ENCODE measurements at regions not wholly inside any gene's neighbourhood (a gene's known extent, or its start where the extent isn't known, plus 50 kb on each side); places are given as distances from the start of the nearest gene placed in this dataset.

DNA sequence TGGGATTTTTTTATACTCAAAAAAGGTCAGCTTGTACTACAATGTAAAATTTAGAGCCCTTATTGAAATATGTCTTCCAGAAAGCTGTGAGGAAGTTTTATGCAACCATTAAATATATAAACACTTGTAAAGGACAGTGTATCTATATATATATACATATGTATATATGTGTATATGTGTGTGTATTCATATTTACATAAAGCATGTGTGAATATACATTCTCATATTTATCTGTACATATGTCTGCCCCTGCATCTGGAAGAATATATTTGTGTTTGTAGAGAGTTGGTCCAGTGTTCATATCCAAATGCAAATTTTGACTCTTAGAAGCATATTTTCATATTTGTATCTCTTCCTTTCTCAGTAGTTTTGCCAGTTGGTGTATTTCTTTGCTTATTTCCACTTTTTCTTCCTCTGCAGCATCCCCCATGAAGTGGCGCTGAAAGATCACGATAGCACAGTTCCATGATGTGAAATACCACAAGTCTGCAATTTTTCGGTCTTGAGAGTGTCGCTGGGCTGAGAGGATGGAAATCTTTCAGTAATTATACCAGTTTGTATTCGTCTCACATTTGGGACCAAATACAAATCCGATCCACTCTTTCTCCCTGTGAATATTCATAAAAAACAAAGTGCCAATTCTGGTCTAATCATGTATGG is 311.7 kb upstream of the DPH6 start:
- DNase-seq (ENCODE audit: low read depth in 2 of 2): no peak

DNA sequence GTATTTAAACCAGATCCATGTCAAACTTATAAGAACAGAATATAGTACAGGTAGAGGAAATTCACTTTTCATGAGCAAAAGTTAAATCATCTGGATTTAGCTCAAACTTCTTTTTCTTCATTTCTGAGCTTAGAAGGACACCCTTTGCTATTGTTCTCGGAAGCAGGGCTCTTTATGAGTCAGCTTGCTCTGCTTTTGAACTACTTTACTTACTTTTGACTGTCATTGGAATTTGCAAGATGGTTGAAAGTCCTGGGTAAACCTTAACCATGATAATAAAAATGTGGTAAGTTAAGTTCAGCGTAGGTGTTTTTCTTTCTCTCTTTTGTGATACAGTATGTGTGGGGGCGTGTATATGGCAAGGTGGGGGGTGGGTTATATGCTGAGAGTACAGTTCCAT is 312.7 kb upstream of the DPH6 start:
- DNase-seq (ENCODE audit: low read depth in 2 of 2): no peak

DNA sequence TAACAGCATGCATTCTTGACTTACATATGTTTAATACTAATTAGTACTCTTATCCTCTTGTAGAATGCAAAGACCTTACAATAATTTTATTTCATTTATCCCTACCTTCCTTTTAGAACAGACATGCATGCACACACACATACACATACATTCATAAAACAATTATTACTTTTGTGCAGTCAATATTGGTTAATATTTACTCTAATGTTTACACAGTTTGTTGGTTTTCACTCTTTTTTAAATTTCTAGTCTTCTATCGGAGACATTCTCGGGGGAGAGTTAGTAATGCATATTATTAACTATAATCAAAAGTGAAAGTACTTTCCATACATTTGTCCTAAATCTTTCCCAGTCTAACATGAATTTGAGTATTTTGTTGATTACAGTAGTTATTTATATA is 317.7 kb upstream of the DPH6 start:
- DNase-seq (ENCODE audit: low read depth in 2 of 2): no peak

DNA sequence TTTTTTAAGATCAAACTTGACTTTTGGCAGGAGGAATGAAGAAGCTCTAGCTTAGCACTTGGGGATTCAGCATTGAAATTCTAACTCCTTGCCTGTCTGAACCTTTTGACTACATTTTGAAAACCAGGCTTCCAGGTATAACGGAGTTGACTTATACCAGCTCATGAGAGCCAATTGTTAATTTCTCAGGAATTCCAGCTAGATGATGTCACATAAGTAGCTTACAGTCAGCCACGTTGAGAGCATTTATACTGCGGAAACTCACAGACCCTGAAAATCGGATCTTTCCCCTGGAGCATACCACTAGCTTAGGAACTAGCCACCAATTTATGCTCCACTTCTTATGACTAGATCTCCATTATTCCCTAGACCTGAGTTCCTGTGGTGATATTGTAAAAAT is 321.4 kb upstream of the DPH6 start:
- DNase-seq (ENCODE audit: low read depth in 2 of 2): no peak

DNA sequence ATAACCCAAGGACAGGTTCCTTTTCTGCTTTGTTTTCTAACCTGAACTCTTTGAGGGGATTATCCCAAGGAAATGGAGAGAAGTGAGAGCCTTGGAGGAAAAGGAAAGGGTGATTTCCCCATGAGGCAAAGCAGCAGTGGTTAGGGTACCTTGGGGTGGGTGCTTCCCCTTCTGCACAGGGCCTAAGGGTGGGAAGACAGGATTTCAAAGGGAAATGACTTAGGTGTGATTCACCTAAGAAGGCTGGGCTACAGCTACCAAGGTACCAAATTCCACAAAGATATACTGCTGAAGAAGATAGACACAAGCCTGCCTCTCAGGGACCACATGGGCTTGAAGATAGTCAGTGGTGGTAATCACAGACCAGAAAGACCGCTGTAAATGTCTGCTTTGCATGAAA is 325.3 kb upstream of the DPH6 start:
- no peak for DNase-seq (ENCODE audit: low read depth in 2 of 2)

DNA sequence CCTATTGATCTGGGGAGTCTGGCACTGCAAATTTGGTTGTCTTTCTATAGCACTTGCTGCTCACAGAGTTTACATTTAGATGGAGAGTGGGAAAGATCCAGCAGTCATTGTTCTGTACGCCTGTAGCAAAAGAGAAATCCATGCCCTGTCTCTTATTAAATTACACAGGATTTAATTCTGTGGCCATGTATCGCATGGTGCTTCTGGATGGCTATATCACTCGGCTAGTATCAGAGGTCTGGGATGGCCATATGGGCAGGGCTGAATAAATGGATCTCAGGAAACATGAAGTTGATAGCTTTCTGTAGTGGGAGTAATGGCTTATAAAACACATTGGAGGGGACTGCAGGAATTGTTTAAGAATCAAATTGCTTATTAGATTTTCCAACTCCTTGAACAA is 325.8 kb upstream of the DPH6 start:
- DNase-seq (ENCODE audit: low read depth in 2 of 2): no peak

DNA sequence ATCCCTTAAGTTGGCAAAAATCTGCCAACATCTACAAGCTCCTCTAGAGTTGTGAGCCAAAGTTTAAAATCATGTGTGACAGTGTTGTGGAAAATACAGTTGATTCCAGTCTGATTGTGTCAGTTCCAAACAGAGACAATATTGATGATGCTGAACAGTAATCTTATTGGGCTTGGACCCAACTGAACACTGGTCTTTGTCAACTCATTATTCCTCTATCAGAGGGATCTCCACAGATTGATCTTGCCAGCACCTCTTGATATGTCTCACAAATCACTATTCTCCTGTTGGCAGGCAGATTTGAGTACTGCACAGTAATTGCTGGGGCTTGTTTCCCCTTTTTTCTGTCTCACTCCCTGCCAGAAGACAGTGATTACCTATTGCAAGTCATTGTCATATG is 326.6 kb upstream of the DPH6 start:
- no peak for DNase-seq (ENCODE audit: low read depth in 2 of 2)

DNA sequence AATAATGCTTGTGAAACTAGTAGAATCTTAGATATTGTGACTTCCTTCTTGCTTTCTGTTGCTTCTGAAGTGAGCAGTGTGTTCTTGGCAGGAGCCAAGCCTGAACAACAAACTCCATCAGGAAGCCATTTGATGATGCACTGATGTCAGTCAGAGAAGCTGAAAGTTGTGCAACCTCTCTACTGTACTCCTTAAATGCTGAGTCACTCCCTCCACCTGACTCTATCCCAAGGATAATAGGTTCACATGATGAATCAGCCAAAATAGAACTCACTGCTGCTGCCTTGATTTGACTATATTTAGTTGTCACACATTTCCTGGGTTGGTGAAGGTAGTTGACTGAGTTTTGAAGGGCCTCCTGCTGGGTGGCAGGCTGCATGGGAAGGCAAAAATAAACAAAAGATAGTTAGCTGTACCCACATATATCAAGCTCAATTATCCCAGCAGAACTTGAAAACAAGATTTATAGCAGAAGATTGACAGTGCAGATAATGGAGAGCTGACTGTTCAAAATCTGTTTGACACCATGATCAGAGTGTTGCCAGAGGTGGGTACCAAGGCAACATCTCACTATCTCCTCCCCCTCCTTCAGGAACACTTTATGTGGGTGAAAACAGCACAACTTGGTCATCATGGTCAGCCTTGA is 328.4 kb upstream of the DPH6 start:
- DNase-seq (ENCODE audit: low read depth in 2 of 2): no peak

DNA sequence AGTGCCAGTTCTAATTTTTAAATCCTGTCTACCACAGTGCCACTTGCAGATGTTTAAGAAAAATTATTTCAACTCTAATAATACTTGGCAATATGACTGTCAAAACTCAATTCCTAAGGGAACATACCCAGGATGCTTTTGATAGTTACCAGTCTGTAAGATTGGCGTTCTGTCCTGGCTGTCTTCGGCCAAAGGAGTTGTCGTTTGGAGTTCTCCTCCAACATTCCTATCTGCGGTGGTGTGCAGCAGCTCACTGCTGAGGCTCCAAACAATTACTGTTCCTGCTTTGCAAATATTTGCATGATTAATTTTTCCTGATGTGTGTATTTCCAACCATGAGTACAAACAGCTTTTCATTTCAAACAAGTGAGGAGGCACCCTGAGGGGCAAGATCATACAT is 330.8 kb upstream of the DPH6 start:
- no peak for DNase-seq (ENCODE audit: low read depth in 2 of 2)

DNA sequence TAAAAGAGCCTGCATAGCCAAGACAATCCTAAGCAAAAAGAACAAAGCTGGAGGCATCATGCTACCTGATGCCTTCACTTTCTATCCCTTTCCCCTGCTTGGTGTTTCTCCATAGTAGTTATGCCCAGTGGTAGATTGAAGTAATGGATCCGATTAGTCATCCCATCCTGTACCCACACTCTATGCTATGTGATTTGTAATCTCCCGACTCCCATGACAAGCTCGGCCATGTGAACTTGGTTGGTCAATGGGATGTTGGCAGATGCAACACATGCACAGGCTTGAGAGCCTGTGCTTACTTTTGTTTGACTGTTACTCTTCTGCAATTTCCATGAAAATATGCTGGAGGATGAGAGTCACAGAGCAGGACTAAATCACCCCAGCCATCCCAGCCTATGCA is 334.9 kb upstream of the DPH6 start:
- no peak for DNase-seq (ENCODE audit: low read depth in 2 of 2)

DNA sequence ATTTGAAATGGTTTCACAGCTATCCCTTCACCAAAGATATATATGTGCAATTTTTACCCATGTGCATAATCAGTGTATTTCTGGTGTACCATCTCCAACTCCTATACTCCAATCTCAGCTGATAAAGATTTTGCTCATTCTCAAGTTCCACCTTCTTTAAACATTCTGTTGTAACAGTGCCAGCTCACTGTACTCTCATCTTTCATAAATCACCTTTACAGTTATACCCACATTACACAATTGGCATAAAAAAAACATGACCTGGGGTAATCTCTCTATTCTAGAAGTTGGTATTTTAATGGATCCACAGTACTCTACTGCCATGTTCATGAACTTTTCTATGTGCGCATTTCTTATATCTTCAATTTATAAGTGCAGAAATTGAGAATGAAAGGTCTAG is 339.9 kb upstream of the DPH6 start:
- no peak for DNase-seq (ENCODE audit: low read depth in 2 of 2)

DNA sequence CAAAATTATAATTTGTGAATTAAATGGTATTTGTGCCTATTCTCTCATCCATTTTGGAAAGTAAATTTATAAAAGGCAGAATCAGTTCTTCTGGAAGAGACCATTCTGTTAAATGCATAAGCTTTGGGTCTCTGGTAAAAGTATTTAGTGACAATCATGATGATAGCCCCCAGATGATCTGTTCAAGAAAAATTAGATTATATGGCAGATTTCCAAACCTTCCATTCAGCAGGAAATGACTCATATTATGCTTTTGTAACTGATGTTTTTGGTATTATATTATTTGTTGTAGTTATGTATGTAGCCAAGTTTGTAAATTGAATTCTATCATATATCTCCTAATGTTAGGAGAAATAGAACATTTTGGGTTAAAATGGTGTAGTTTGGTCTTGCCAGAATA is 340.8 kb upstream of the DPH6 start:
- no peak for DNase-seq (ENCODE audit: low read depth in 2 of 2)

DNA sequence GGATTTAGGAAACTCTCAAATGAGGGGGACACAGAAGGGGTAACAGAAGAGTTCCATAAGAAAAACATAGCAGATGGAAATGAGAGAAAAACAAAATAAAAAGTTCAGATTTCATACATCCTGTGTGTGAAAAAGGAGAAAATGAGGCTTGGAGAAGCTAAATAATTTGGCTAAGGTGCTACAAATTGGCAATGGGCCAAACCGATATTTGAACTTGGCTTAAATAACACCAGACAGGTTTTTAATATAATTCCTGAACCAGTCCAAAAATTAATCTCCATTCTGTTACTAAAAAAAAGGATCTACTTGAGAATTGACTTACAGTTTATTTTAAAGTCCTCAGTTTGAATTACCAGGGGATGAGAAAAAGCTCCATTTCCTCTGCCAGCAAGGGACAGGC is 342.9 kb upstream of the DPH6 start:
- no peak for DNase-seq (ENCODE audit: low read depth in 2 of 2)

DNA sequence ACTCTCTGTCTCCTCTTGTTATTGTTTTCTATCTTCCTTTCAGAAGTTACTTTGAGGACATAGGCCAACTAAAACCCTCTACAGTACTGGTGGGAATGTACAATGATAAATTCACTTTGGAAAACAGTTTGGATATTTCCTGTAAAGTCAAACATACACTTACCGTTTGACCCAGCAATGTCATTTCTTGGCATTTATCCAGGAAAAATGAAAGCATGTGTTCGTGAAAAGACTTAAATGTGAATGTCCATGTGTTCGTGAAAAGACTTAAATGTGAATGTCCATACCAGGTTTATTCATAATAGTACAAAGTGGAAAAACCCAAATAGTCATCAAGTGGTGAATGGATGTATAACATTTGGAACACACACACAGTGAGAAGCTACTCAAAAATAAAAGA is 361.5 kb upstream of the DPH6 start:
- DNase-seq (ENCODE audit: low read depth in 2 of 2): no peak

DNA sequence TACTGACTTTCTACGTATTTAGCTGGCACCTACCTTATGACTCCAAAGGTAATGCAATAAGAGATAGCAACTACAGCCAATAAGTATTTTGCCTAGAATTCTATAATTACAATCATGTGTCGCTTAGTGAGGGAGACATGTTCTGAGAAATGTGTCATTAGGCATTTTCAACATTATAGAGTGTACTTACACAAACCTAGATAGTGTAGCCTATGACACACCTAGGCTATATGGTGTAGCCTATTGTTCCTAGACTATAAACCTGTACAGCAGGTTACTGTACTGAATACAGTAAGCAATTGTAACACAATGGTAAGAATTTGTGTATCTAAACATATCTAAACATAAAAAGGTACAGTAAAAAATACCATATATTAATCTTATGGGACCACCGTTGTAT is 363.4 kb upstream of the DPH6 start:
- DNase-seq (ENCODE audit: low read depth in 2 of 2): no peak

DNA sequence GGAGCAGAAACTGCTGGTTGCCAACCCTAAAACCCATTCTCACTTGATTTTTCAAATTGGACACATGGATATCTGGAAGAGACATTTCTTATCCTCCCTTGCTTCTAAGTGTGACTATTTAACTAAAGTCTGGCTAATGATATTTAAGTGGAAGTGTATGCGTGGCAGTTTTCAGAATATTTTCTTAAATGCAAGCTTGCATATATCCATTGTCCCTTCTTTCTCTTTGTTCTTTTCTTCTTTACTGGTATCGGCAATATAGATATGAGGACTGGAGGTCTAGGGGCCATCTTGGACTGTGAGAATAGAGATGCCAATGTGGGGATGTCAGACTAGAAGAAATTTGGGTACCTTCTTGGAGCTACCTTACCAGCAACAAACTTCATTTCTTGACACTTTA is 364.3 kb upstream of the DPH6 start:
- no peak for DNase-seq (ENCODE audit: low read depth in 2 of 2)

DNA sequence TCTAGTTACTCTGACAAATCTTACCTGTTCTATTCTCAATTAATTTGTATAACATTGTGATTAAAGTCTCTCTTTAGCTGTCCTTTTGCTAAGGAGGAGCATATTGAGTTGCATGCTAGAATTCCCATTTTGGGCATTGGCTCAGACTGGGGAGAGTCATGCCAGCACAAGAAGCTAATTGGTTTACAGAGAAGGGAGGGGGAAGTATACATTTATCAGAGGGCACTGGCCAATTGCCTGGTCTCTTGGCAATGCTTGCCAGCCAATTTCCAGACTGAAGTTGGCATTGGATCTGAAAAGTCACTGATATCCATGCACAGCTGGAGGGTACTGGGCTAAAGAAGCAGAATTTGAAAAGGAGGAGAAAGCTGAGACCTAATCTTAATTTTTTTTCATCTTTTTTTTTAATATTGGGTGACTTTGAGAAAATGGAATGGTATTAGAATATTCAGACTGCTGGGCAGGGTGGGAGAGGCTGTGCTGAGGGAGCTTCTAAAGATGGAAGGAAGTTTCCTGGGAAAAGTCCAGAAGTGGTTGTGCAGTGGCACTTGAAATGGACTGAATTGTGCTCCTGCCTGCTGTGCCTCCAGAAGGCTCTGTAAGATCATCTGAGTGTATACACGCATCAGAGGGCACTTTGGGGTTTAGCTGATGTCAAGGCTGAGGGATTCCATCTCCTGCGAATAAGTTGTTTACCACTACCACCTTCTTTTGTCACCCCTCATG is 365.2 kb upstream of the DPH6 start:
- DNase-seq (ENCODE audit: low read depth in 2 of 2): no peak

DNA sequence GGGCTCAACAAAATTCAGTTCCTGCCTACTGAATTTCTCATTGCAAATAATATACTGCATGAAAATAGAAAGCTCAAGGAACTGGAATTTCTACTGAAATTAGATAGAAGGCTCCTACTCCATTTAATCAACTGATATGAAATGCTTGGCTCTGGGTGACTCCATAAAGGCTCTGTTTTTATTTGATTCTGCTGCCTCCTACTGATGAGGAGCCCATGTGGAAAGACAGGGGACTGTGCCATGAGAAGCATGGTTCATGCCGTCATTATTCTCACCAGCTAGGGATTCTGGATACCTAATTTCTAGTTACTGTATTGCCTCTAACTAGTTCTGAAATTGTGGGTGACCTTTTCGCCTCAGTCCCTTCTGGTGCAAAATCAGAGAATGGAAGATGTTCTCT is 366.2 kb upstream of the DPH6 start:
- DNase-seq (ENCODE audit: low read depth in 2 of 2): no peak

DNA sequence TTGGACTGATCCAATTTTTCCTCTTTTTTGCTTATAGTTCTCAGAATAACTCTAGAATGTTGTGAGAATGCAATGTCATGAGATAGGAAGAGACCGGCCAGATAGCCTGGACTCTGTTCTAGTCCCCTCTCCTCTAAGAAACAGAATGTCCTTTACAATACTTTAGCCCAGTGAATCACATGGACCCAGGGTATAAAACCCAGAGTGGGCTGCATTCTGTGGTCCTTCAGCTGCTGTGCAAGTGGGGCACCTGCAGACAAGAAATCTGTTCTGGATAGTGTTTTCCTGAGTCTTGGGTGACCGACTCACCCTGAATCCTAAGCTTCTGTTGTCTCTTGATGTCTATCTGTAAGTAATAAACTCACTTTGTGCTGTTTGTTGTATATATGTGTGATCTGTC is 368.6 kb upstream of the DPH6 start:
- DNase-seq (ENCODE audit: low read depth in 2 of 2): no peak

DNA sequence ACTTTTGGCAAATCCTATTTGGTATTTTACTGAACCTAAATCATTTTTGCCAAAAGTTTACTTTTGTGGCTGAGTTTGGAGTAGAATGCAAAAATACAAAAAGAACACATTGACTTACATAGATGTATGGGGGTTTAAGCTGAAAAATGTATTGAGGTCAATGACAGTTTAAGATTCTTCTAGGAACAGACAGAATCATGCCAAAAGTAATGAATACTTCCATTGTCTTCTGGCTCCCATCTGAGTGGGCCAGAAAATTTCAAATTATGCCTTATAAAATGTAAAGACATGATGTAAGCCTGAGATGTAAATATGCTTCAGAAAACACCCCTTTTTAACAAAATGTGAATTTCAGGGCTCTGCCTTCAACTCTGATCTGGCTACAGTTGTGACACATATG is 375.1 kb upstream of the DPH6 start:
- DNase-seq (ENCODE audit: low read depth in 2 of 2): no peak

DNA sequence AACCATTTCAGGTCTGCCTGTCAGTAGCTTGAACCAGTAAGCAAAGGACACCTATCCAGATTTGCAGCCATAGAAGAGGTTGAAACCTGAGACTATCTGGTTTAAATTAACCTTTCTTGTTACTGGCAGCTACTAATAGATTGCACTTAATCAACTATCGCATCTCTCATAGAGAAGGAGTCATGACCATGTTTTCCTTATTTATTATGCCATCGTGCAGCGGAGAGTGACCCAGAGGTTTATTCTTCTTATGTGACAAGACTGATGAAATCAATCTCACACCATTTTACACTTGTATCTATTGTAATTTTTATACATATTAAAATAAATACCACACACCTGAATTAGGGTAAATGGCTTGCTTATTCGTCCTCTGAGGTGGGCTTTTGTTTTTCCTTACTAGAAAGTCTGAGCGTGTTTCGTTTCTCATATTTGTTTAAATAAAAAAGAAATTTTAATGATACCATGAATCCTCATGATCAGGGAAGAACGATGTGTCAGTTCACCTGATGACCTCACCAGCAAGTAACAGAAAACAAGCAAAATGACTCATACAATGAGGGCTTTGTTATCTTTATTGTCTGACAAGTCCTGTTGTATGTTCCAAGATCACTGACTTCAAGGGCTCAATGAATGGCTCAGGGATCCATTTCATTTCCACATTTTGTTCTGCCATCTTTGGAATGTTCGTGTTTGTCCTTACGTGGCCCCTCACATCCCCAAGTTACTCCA is 379.5 kb upstream of the DPH6 start:
- DNase-seq (ENCODE audit: low read depth in 2 of 2): no peak

DNA sequence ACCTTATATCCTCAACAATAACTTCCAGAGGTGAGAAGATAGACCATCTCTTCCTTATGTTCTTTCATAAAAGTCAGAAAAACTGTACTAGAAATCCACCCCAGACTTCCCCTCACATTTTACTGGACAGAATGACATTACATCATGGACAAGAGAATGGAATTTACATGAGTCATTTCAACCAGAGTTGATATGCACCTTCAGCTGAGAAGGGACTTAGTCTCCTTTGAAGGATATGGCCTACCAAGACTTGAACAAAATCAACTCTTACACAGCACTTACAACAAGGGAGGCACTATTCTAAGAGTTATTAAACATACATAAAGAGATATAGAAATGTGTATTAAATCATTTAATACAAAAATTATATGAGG is 380.0 kb upstream of the DPH6 start:
- DNase-seq (ENCODE audit: low read depth in 2 of 2): no peak

DNA sequence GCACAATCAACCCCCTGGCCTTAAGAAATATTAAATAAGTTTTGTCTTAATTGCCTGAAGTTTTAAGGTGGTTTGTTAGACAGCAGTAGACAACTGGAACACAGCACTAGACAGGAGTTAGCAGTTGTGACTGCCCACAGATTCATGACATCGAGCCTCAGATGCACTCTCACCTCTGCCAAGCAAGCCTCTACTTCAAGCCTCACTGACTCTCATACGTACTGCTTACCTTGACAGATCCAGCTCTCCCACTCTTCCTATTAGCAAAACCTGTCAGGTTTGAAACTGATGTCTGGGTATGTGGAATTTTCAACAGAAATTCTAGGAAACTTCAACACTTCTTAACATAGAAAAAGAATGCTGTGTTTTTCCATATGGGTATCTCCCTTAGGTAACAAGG is 382.9 kb upstream of the DPH6 start:
- DNase-seq (ENCODE audit: low read depth in 2 of 2): no peak
